SU-DHL-6 (cell line): ENCODE measurements at regions not wholly inside any gene's neighbourhood (a gene's known extent, or its start where the extent isn't known, plus 50 kb on each side); places are given as distances from the start of the nearest gene placed in this dataset.

Experiments used
- EZH2phosphoT487 ChIP-seq: fragments of 200-600 bp; sonication (generic), shearing (Covaris generic); conservative IDR thresholded peaks from 2 replicates; pipeline ENCODE4 v1.6.1; 2018; ENCODE audit warnings: mild to moderate bottlenecking, antibody characterized with exemption, low read length, moderate library complexity, mixed read lengths
- TF ChIP-seq, protein P1 (sequence below): fragments of 200-600 bp; sonication (generic); IDR thresholded peaks from one replicate; pipeline ENCODE4 v1.5.1; 2017; ENCODE audit warnings: antibody characterized with exemption, mild to moderate bottlenecking, low read length, moderate library complexity; ENCODE audit not compliant: insufficient read depth, poor library complexity, severe bottlenecking

DNA sequence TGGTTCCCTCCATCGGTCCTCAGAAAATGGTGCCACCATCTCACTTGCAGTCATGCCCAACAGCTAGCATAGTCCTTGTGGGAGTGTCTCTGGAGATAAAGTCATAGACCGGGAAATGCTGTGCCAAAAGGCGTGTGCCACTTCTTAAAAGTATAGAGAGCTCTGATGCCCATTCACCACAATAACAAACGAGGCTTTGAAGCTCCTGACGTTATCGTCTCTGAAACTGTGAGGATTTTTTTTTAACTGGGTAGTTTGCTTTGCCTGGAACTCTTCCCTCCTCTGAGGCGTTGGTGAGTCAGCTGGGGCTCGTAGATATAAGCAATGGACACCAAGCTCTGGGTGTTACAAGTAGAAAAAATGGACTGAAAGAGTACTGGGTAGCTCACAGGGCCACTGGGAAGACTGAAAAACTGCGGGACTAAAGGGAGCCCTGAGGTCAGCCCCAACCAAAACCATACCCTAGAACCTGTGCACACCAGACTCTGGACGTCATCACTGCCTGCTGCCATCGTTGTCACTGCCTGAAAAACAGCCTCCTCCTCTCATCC is 89.4 kb upstream of the TRIM2 start:
- TF ChIP-seq, protein P1, sequence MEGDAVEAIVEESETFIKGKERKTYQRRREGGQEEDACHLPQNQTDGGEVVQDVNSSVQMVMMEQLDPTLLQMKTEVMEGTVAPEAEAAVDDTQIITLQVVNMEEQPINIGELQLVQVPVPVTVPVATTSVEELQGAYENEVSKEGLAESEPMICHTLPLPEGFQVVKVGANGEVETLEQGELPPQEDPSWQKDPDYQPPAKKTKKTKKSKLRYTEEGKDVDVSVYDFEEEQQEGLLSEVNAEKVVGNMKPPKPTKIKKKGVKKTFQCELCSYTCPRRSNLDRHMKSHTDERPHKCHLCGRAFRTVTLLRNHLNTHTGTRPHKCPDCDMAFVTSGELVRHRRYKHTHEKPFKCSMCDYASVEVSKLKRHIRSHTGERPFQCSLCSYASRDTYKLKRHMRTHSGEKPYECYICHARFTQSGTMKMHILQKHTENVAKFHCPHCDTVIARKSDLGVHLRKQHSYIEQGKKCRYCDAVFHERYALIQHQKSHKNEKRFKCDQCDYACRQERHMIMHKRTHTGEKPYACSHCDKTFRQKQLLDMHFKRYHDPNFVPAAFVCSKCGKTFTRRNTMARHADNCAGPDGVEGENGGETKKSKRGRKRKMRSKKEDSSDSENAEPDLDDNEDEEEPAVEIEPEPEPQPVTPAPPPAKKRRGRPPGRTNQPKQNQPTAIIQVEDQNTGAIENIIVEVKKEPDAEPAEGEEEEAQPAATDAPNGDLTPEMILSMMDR: no peak
- TF ChIP-seq EZH2phosphoT487: no peak
